Hepatocyte (in vitro differentiated cells): ENCODE measurements at regions not wholly inside any gene's neighbourhood (a gene's known extent, or its start where the extent isn't known, plus 50 kb on each side); places are given as distances from the start of the nearest gene placed in this dataset.

ENCODE experiments used
- DNase-seq: peaks from one replicate; pipeline ENCODE4 v3.0.0-alpha.2; 2016; ENCODE audit warnings: low spot score
- H2AFZ ChIP-seq: fragments of 200-600 bp; sonication (generic); 2 replicates; pipeline ENCODE4 v1.6.0; 2016; ENCODE audit warnings: antibody characterized with exemption, mild to moderate bottlenecking
- H3K27ac ChIP-seq: fragments of 200-600 bp; sonication (generic); 2 replicates; pipeline ENCODE4 v1.5.1; 2016; ENCODE audit warnings: mild to moderate bottlenecking
- H3K27me3 ChIP-seq: fragments of 200-600 bp; sonication (generic); 2 replicates; pipeline ENCODE4 v1.6.1; 2016
- H3K36me3 ChIP-seq: fragments of 200-600 bp; sonication (generic); replicated peaks from 2 replicates; pipeline ENCODE4 v1.5.1; 2016; ENCODE audit warnings: low read depth; ENCODE audit not compliant: insufficient read depth
- H3K4me1 ChIP-seq: fragments of 200-600 bp; sonication (generic); 2 replicates; pipeline ENCODE4 v1.5.1; 2016; ENCODE audit warnings: mild to moderate bottlenecking, moderate library complexity; ENCODE audit not compliant: insufficient read depth
- H3K4me2 ChIP-seq: fragments of 200-600 bp; sonication (generic); 2 replicates; pipeline ENCODE4 v1.6.0; 2016
- H3K4me3 ChIP-seq: fragments of 200-600 bp; sonication (generic); 2 replicates; pipeline ENCODE4 v1.5.1; 2016; ENCODE audit warnings: mild to moderate bottlenecking
- H3K79me2 ChIP-seq: fragments of 200-600 bp; sonication (generic); 2 replicates; pipeline ENCODE4 v1.6.0; 2017; ENCODE audit warnings: mild to moderate bottlenecking
- H3K9me2 ChIP-seq: fragments of 200-600 bp; sonication (generic); replicated peaks from 2 replicates; pipeline ENCODE4 v1.6.0; 2017; ENCODE audit warnings: mild to moderate bottlenecking; ENCODE audit not compliant: insufficient read depth
- H3K9me3 ChIP-seq: fragments of 200-600 bp; sonication (generic); 2 replicates; pipeline ENCODE4 v1.5.1; 2016; ENCODE audit warnings: low read depth, mild to moderate bottlenecking
- H4K20me1 ChIP-seq: fragments of 200-600 bp; sonication (generic); 2 replicates; pipeline ENCODE4 v1.6.0; 2016; ENCODE audit warnings: mild to moderate bottlenecking; ENCODE audit not compliant: insufficient read depth, poor library complexity, severe bottlenecking
- EZH2 ChIP-seq: fragments of 200-600 bp; sonication (generic); IDR thresholded peaks from 2 replicates; pipeline ENCODE4 v1.6.1; 2016; ENCODE audit warnings: antibody characterized with exemption, mild to moderate bottlenecking, borderline replicate concordance
- EZH2phosphoT487 ChIP-seq: fragments of 200-600 bp; sonication (generic); IDR thresholded peaks from one replicate; pipeline ENCODE4 v1.6.1; 2018; ENCODE audit warnings: antibody characterized with exemption, mild to moderate bottlenecking, low read depth, moderate library complexity; ENCODE audit not compliant: unreplicated experiment, severe bottlenecking
- WGBS: methylation state at CpG from one replicate; pipeline ENCODE4 v1.1.6; 2016; ENCODE audit warnings: low lambda C conversion rate; ENCODE audit errors: missing lambda C conversion rate; 5-methylcytosine and 5-hydroxymethylcytosine counted together
- TF ChIP-seq, protein P1 (sequence below): fragments of 200-600 bp; sonication (generic); IDR thresholded peaks from 2 replicates; pipeline ENCODE4 v1.5.1; 2016; ENCODE audit warnings: antibody characterized with exemption, mild to moderate bottlenecking; ENCODE audit not compliant: poor library complexity

DNA sequence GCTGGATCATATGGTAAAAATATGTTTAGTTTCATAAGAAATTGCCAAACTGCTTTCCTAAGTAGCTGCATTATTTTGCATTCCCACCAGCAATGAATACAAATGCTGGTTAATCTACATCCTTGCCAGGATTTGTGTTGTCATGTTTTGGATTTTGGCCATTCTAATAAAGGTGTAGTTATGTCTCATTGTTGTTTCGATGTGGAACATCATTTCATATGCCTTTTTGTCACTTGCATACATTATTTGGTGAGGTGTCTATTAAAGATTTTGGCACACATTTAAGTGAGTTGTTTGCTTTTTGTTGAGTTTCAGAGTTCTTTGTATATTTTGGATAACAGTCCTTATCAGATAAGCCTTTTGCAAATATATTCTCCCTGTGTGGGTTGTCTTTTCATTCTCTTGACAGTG lies 299.2 kb upstream of the TFPI start:
- no peaks in the 10 kb centered on the region for H3K27me3 ChIP-seq
- no peak overlapping the region for H2AFZ ChIP-seq
- H3K4me3 ChIP-seq = no peak overlapping the region
- no peaks in the 10 kb centered on the region for H3K9me3 ChIP-seq
- DNase-seq = no peak
- H3K27ac ChIP-seq = no peak overlapping the region
- 83% methylated on average over 1 of the region's 1 CpG for WGBS
- H3K4me1 ChIP-seq = no peaks in the 10 kb centered on the region
- no peaks in the 10 kb centered on the region for H3K36me3 ChIP-seq
- H3K4me2 ChIP-seq = no peak overlapping the region
- no peaks in the 10 kb centered on the region for H3K79me2 ChIP-seq
- H4K20me1 ChIP-seq = no peaks in the 10 kb centered on the region
- TF ChIP-seq, protein P1, sequence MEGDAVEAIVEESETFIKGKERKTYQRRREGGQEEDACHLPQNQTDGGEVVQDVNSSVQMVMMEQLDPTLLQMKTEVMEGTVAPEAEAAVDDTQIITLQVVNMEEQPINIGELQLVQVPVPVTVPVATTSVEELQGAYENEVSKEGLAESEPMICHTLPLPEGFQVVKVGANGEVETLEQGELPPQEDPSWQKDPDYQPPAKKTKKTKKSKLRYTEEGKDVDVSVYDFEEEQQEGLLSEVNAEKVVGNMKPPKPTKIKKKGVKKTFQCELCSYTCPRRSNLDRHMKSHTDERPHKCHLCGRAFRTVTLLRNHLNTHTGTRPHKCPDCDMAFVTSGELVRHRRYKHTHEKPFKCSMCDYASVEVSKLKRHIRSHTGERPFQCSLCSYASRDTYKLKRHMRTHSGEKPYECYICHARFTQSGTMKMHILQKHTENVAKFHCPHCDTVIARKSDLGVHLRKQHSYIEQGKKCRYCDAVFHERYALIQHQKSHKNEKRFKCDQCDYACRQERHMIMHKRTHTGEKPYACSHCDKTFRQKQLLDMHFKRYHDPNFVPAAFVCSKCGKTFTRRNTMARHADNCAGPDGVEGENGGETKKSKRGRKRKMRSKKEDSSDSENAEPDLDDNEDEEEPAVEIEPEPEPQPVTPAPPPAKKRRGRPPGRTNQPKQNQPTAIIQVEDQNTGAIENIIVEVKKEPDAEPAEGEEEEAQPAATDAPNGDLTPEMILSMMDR = no peak
- TF ChIP-seq EZH2 (no peak), EZH2phosphoT487 (no peak)
- H3K9me2 ChIP-seq = no peaks in the 10 kb centered on the region

DNA sequence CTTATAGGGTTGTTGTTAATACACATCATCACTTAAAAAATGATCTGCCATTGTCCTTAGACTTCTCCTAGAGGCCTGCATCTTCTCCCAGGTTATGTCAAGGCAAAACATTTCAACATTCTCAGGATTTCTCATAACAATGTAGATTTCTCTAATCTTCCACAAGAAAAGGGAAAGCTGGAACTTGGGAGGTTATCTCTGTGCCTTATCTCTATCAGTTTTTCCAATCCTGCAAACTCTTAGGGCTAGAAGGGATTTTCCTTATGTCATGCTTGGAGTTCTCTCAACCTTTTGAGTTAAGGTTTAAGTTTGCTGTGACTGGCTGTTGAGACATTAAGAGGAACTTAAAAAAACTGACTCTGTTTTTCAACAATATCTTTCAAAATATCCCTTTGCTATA lies 300.6 kb upstream of the TFPI start:
- H3K4me3 ChIP-seq = no peak overlapping the region
- H2AFZ ChIP-seq = no peak overlapping the region
- H4K20me1 ChIP-seq = no peaks in the 10 kb centered on the region
- TF ChIP-seq, protein P1 = no peak
- TF ChIP-seq EZH2phosphoT487 (no peak), EZH2 (no peak)
- H3K9me3 ChIP-seq = no peaks in the 10 kb centered on the region
- no peak for DNase-seq
- no peak overlapping the region for H3K27ac ChIP-seq
- no peaks in the 10 kb centered on the region for H3K27me3 ChIP-seq
- H3K79me2 ChIP-seq = no peaks in the 10 kb centered on the region
- no peak overlapping the region for H3K4me2 ChIP-seq
- no peaks in the 10 kb centered on the region for H3K4me1 ChIP-seq
- no peaks in the 10 kb centered on the region for H3K36me3 ChIP-seq
- no peaks in the 10 kb centered on the region for H3K9me2 ChIP-seq

DNA sequence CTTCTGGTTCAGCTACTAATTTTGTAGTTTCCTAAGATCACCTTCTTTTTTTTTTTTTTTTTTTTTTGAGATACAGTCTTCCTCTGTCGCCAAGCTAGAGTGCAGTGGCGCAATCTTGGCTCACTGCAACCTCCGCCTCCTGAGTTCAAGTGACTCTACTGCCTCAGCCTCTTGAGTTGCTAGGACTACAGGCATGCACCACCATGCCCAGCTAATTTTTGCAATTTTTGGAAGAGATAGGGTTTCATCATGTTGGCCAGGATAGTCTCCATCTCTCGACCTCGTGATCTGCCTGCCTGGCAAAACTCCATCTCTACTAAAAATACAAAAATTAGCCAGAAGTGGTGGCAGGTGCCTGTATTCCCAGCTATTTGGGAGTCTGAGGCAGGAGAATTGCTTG lies 301.5 kb upstream of the TFPI start:
- DNase-seq = no peak
- H3K79me2 ChIP-seq = no peaks in the 10 kb centered on the region
- no peaks in the 10 kb centered on the region for H4K20me1 ChIP-seq
- H3K9me2 ChIP-seq = no peaks in the 10 kb centered on the region
- no peaks in the 10 kb centered on the region for H3K4me1 ChIP-seq
- no peak overlapping the region for H3K4me2 ChIP-seq
- no peaks in the 10 kb centered on the region for H3K27me3 ChIP-seq
- no peak overlapping the region for H3K4me3 ChIP-seq
- H3K36me3 ChIP-seq = no peaks in the 10 kb centered on the region
- no peaks in the 10 kb centered on the region for H3K9me3 ChIP-seq
- no peak overlapping the region for H3K27ac ChIP-seq
- TF ChIP-seq EZH2phosphoT487 (no peak), EZH2 (no peak)
- TF ChIP-seq, protein P1 = no peak
- no peak overlapping the region for H2AFZ ChIP-seq
- WGBS = 95% methylated on average over 5 of the region's 5 CpGs

DNA sequence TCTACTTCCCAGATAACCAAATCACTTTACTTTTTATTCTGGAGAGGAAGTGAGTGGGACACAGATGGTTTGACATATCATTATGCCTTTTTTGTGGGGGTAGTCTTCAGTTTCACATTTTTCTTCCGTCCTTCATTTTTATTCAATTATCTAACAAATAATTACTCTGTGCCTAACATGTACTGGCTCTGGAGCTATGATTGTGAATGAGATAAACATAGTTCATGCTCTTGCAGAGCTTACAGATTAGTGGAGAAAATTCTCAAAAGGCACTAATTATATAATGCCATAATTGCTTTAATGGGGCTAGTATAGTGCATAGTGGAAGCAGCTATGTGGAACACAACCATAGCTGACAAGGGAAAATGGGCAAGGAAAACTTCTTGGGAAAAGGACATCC lies 303.6 kb upstream of the TFPI start:
- Histone ChIP-seq H2AFZ (no peak overlapping the region), H3K4me2 (no peak overlapping the region), H3K36me3 (no peaks in the 10 kb centered on the region), H3K9me3 (no peaks in the 10 kb centered on the region), H3K9me2 (no peaks in the 10 kb centered on the region), H3K4me3 (no peak overlapping the region), H3K27ac (no peak overlapping the region), H3K4me1 (peaks cover 3% of the 10 kb centered on the region), H4K20me1 (no peaks in the 10 kb centered on the region), H3K27me3 (no peaks in the 10 kb centered on the region), H3K79me2 (no peaks in the 10 kb centered on the region)
- TF ChIP-seq EZH2 = no peak
- TF ChIP-seq, protein P1 = no peak
- 96% methylated on average over 1 of the region's 1 CpG for WGBS
- no peak for DNase-seq
